Kasumi-1 (cell line): ENCODE measurements at regions not wholly inside any gene's neighbourhood (a gene's known extent, or its start where the extent isn't known, plus 50 kb on each side); places are given as distances from the start of the nearest gene placed in this dataset.
A peak's percentile ranks its signal among the peaks of the same experiment; 100 is the strongest.

Experiments
- DNase-seq, 2 experiments: peaks; one replicate each; lab custom pipeline; 2025; lab: John Stamatoyannopoulos, UW

- DNase-seq, result no peak
Observed at GRCh38 chr5:33291216-33292000, 149.4 kb upstream of the TARS1 start.

- DNase-seq, result no peak
Observed at GRCh38 chr5:33297760-33298216, 143.0 kb upstream of the TARS1 start.

DNA sequence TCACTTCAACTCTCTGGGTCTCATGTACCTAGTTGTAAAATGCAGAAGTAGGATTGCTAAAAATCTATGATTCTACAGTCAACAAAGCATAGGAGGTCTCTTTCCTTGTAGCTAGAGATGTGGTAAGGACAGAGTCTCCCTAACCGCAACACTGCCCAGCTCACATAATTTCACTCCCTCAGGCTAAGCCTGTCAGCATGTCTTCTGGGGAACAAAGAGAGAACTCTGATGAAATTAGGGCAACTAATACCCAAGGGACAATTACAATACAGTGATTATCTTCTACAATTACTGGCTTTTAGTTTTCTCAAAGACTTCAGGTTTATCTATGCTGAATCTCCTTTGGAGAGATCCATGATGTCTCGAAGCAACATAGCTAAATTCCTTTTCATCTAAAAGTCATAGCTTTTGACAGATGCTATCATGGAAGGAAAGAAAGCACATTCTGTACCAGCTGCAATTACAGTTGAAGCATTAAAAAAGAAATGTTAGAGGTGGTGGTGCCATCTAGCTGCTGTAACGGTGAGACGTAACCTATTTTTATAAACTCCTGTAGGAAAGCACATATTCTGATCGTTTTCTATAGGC is 141.1 kb upstream of the TARS1 start:
- DNase-seq, result peak; percentile 52 to 77

GRCh38 chr5:33300209-33300742 is 140.5 kb upstream of the TARS1 start:
- peak; percentile 52 to 77 for DNase-seq

DNA sequence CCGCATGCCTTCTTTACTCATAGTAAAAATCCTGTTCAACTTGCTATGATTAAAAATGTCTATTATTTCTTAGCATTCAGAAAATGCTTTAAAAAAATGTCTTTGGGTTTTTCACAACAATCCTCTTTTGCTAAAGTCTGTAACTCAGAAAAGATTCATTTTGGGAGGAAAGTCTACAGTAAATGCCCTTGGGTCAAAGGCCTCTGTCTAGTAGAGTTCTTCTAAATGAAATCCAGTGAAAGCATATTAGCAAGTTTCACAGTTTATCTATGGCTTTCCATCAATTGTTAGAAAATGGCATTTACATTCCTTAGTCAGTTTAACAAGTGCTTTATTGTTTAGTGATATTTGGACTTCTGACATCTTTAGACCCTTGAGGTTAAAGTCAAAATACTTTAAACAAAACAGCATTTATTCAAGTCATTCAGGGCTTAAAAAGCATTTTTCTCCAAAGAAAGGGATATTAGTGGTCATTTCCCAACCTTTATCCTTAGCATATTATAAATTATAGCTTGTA is 137.1 kb upstream of the TARS1 start:
- no peak for DNase-seq

- DNase-seq, result no peak
Observed at GRCh38 chr5:33304601-33305000, 136.2 kb upstream of the TARS1 start.

DNA sequence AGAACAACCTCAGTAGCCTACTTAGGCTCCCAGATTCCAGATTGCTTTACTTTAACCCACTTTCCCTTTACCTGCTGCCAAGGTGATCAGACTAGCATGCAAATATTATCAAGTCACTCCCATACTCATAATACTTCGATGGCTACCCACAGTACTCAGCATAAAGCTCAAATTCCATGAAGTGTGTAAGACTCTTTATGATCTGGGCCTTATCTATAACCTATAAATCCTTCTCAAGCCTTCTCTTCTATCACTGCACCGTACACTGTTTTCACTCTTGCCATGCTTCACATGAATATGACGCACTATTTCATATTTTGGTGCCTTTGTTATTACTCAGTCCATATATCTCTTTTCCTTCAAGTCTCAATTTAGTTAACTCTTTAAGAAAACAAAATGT is 135.2 kb upstream of the TARS1 start:
- no peak for DNase-seq

DNA sequence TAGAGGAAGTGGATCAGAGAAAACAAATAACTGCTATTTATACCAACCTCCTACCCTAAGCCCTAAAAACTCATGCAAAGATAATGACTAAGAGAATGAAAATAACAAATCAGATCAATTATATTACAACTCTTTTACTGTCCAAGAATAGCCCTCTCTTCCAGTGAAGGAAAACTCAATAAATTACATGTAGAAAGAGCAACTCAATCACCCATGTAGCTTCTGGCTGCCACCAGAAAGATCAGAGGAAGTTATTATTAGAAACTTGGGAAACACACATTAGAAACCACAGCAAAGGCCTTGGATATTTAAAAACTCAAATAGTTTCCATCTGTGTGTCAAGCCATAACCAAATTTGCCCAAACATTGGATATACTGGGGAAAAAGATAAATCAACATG is 134.0 kb upstream of the TARS1 start:
- DNase-seq, result peak in 1 of 2 experiments; percentile 4

GRCh38 chr5:33308586-33308985 is 132.2 kb upstream of the TARS1 start:
- no peak for DNase-seq

GRCh38 chr5:33309068-33309467 is 131.7 kb upstream of the TARS1 start:
- DNase-seq, result no peak

GRCh38 chr5:33309536-33310345 is 131.0 kb upstream of the TARS1 start:
- no peak for DNase-seq

- DNase-seq, result no peak
Observed at GRCh38 chr5:33310451-33310850, 130.3 kb upstream of the TARS1 start.

DNA sequence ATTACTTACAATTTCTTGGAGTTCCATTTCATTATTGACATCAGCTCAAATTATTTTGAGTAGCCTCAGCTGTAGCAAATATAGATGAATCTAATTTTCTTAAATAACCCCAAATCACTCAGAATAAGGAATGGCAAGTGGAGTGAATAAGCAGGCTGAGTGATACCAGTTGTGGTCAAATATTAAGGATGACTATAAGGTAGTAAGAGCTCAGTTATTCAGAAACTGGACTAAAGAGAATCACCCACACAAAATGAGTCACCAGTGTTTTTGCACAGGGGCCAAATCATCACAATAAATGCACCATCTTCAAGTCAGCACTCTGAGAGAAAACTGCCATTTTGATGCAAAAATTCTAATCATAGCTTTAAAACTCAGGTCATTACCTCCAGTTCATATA is 128.9 kb upstream of the TARS1 start:
- DNase-seq, result no peak

DNA sequence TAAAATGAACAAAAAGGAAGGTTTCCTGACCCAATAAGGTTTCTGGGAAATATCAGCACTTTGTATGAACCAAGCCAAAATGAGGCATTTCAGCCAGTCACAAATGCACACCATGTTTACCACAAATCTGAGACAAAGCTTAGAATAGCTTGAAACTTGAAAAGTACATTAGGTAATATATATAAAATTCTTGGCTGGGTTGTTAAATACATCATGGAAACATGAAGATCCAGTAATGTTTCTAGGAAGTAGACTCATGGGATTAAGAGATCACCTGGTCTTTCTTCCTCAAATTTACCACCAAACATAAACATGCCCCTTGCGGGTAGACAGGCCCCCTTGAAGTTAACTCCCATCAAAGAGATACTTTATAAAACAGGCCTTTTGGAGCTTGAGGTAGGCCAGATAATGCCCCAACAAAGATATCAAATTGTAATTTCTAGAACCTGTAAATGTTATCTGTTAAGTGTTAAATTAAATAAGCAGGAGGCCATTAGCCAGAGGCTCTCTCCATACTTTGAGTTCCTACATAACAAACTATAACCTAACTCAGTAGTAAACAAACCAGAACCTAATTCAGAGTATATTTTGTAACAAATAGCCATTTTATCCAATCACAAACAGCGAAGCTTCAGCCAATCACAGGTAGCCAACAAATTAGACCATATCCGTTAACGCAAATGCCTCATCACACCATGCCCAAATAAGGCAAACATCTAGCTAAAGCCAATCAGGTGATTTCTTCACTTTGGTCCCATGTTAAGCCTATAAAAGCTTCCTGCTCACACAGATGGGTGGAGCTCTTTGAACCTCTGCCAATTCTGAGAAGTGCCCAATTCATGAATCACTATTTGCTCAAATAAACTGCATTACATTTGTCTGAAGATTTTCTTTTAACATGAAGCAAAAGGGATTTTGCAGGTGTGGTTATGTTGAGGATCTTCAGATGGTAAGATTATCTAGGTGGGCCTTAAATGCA is 127.9 kb upstream of the TARS1 start:
- DNase-seq, result no peak

- DNase-seq, result no peak
Observed at GRCh38 chr5:33315189-33315588, 125.6 kb upstream of the TARS1 start.

GRCh38 chr5:33316773-33317172 is 124.0 kb upstream of the TARS1 start:
- DNase-seq, result no peak

DNA sequence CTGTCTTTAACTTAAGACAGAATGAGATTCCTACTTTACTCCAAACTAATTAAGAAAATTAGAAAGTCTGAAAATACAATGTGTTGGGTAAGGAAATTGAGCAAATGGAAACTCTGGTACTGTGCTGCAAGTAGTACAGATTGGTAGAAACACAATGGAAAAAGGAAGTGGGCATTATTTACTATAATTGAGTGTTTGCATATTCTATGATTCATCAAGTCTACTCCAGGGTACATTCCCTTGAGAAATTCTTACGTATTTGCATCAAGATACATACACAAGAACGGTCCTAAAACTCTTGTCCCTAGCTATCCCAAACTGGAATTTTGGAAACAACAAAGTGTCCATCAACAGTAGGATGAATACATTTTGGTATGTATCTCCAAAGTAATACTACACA is 123.5 kb upstream of the TARS1 start:
- no peak for DNase-seq

DNA sequence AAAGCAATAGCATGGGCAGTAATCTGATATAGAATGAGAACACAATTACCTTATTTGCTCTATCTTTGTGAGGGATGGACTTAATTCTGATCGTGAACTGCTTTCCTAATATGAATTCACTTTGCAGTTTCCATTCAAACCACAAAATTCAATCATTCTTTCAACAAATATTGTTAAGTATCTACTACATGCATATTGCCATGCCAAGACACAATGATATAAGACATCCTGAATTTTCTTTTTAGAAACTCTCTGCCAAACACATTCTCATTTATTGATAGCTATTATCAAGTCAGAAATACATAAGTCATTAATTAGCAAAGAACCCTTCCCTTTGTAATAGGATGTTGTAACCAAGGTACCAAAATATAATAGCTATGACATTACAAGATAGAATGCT is 121.6 kb upstream of the TARS1 start:
- no peak for DNase-seq

- peak; percentile 32 to 46 for DNase-seq
Observed at GRCh38 chr5:33319841-33320240, 120.9 kb upstream of the TARS1 start.

GRCh38 chr5:33321026-33321425 is 119.7 kb upstream of the TARS1 start:
- no peak for DNase-seq

DNA sequence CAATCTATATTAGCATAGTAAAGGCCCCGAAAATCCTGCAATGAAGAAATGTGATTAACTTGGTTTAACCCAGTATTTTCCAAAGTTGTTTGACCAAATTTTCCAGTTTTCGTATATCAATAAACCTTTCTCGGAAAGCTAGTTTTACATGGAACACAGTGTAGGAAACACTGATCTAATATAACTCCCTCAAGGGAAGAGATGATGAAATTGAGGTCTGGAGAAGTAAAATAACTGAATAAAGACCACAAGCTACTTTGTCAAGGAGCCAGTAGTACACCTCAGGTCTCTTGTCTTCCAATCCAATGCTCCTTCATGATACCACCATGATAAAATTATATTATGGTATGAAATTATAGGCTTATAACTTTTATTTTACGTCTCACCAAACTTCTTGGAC is 118.1 kb upstream of the TARS1 start:
- no peak for DNase-seq
